OCI-LY1 (cell line): ENCODE measurements at regions not wholly inside any gene's neighbourhood (a gene's known extent, or its start where the extent isn't known, plus 50 kb on each side); places are given as distances from the start of the nearest gene placed in this dataset.

Experiments used
- H2AFZ ChIP-seq: fragments of 200-600 bp; sonication (generic), shearing (Covaris generic); 2 replicates; pipeline ENCODE4 v1.6.0; 2014; ENCODE audit warnings: antibody characterized with exemption, mild to moderate bottlenecking, low read length
- H3F3A ChIP-seq: fragments of 200-600 bp; sonication (generic), shearing (Covaris generic); 2 replicates; pipeline ENCODE4 v1.6.0; 2014; ENCODE audit warnings: mild to moderate bottlenecking, antibody characterized with exemption, low read length, moderate library complexity; ENCODE audit not compliant: insufficient read depth
- H3K27ac ChIP-seq: fragments of 200-600 bp; sonication (generic); 2 replicates; pipeline ENCODE4 v1.5.1; 2014; ENCODE audit warnings: low read length, mixed run types, mild to moderate bottlenecking, low read depth; ENCODE audit not compliant: poor library complexity, severe bottlenecking
- H3K27me3 ChIP-seq: fragments of 200-600 bp; sonication (generic); 2 replicates; pipeline ENCODE4 v1.6.0; 2014; ENCODE audit warnings: antibody characterized with exemption, mild to moderate bottlenecking, low read length, moderate library complexity; ENCODE audit not compliant: insufficient read depth
- H3K36me3 ChIP-seq: fragments of 200-600 bp; sonication (generic); 2 replicates; pipeline ENCODE4 v1.6.1; 2014; ENCODE audit warnings: mild to moderate bottlenecking, antibody characterized with exemption, low read length, moderate library complexity, mixed read lengths; ENCODE audit not compliant: insufficient read depth
- H3K4me1 ChIP-seq: fragments of 200-600 bp; sonication (generic); 2 replicates; pipeline ENCODE4 v1.5.1; 2014; ENCODE audit warnings: mild to moderate bottlenecking, low read length, moderate library complexity; ENCODE audit not compliant: insufficient read depth, severe bottlenecking
- H3K4me2 ChIP-seq: fragments of 200-600 bp; sonication (generic), shearing (Covaris generic); 2 replicates; pipeline ENCODE4 v1.6.1; 2014; ENCODE audit warnings: low read length
- H3K4me3 ChIP-seq: fragments of 200-600 bp; sonication (generic); 2 replicates; pipeline ENCODE4 v1.5.1; 2014; ENCODE audit warnings: low read length, low read depth, mild to moderate bottlenecking, mixed read lengths; ENCODE audit not compliant: poor library complexity, severe bottlenecking
- H3K79me2 ChIP-seq: fragments of 200-600 bp; shearing (Covaris generic); 2 replicates; pipeline ENCODE4 v1.6.1; 2016; ENCODE audit warnings: mixed run types, low read length, mixed read lengths; ENCODE audit not compliant: insufficient read depth
- H3K9ac ChIP-seq: fragments of 200-600 bp; sonication (generic), shearing (Covaris generic); 2 replicates; pipeline ENCODE4 v1.6.1; 2014; ENCODE audit warnings: mild to moderate bottlenecking, low read length, mixed read lengths
- H3K9me2 ChIP-seq: fragments of 200-600 bp; sonication (generic), shearing (Covaris generic); 2 replicates; pipeline ENCODE4 v1.6.1; 2014; ENCODE audit warnings: low read depth, mild to moderate bottlenecking, low read length, mixed read lengths
- H3K9me3 ChIP-seq: fragments of 200-600 bp; shearing (Covaris generic); 2 replicates; pipeline ENCODE4 v1.6.1; 2014; ENCODE audit warnings: low read length, mixed read lengths
- H4K20me1 ChIP-seq: fragments of 200-600 bp; sonication (generic), shearing (Covaris generic); 2 replicates; pipeline ENCODE4 v1.6.0; 2016; ENCODE audit warnings: mild to moderate bottlenecking, low read length; ENCODE audit not compliant: insufficient read depth
- EZH2 ChIP-seq: fragments of 200-600 bp; sonication (generic), shearing (Covaris generic); IDR thresholded peaks from 2 replicates; pipeline ENCODE4 v1.8.0; 2017; ENCODE audit warnings: borderline replicate concordance, mixed run types, mild to moderate bottlenecking, antibody characterized with exemption, low read length, moderate library complexity, mixed read lengths
- TF ChIP-seq, protein P1 (sequence below): fragments of 200-600 bp; sonication (generic), shearing (Covaris generic); IDR thresholded peaks from 2 replicates; pipeline ENCODE4 v1.5.1; 2017; ENCODE audit warnings: mild to moderate bottlenecking, antibody characterized with exemption, low read length, moderate library complexity, mixed read lengths

- Histone ChIP-seq H3K27ac (no peak overlapping the region), H3K9me2 (no peaks in the 10 kb centered on the region), H3K9ac (no peak overlapping the region), H3K79me2 (no peaks in the 10 kb centered on the region), H3F3A (no peaks in the 10 kb centered on the region), H3K4me2 (no peak overlapping the region), H3K36me3 (no peaks in the 10 kb centered on the region), H4K20me1 (no peaks in the 10 kb centered on the region), H3K4me1 (no peaks in the 10 kb centered on the region), H3K4me3 (no peak overlapping the region), H3K9me3 (no peaks in the 10 kb centered on the region), H3K27me3 (no peaks in the 10 kb centered on the region), H2AFZ (no peak overlapping the region)
- TF ChIP-seq, protein P1, sequence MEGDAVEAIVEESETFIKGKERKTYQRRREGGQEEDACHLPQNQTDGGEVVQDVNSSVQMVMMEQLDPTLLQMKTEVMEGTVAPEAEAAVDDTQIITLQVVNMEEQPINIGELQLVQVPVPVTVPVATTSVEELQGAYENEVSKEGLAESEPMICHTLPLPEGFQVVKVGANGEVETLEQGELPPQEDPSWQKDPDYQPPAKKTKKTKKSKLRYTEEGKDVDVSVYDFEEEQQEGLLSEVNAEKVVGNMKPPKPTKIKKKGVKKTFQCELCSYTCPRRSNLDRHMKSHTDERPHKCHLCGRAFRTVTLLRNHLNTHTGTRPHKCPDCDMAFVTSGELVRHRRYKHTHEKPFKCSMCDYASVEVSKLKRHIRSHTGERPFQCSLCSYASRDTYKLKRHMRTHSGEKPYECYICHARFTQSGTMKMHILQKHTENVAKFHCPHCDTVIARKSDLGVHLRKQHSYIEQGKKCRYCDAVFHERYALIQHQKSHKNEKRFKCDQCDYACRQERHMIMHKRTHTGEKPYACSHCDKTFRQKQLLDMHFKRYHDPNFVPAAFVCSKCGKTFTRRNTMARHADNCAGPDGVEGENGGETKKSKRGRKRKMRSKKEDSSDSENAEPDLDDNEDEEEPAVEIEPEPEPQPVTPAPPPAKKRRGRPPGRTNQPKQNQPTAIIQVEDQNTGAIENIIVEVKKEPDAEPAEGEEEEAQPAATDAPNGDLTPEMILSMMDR: no peak
- no peak for TF ChIP-seq EZH2
Measured at GRCh38 chr15:26101443-26101842, 238.3 kb upstream of the ATP10A start.

DNA sequence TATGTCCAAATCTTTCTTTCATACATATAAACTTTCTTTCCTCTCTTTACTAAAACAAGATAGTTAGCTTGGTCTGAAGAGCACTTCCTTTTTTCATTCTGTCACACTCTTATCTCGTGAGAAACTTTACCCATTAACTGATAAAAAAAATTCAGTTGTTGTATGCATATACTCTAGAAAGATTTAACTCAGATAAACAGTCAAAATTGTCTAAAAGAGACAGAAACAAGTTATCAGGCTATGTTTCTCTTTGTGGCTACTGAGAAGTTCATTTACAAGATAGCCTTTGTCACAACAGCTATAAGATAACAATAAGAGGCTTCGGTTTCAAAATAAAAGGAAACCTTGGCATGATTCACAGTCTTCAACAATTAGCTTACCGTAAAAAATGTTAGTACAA is 235.7 kb upstream of the ATP10A start:
- Histone ChIP-seq H3K9me2 (no peaks in the 10 kb centered on the region), H3F3A (no peaks in the 10 kb centered on the region), H3K27me3 (no peaks in the 10 kb centered on the region), H3K27ac (no peak overlapping the region), H3K9ac (no peak overlapping the region), H3K4me2 (no peak overlapping the region), H3K9me3 (no peaks in the 10 kb centered on the region), H3K4me3 (no peak overlapping the region), H2AFZ (no peak overlapping the region), H4K20me1 (no peaks in the 10 kb centered on the region), H3K36me3 (no peaks in the 10 kb centered on the region), H3K79me2 (no peaks in the 10 kb centered on the region), H3K4me1 (no peaks in the 10 kb centered on the region)
- TF ChIP-seq, protein P1: no peak
- no peak for TF ChIP-seq EZH2

- H3K4me3 ChIP-seq: no peak overlapping the region
- no peak overlapping the region for H2AFZ ChIP-seq
- no peaks in the 10 kb centered on the region for H3F3A ChIP-seq
- H3K27ac ChIP-seq: no peak overlapping the region
- no peaks in the 10 kb centered on the region for H3K9me3 ChIP-seq
- H3K36me3 ChIP-seq: no peaks in the 10 kb centered on the region
- H4K20me1 ChIP-seq: no peaks in the 10 kb centered on the region
- TF ChIP-seq EZH2: no peak
- TF ChIP-seq, protein P1: no peak
- no peaks in the 10 kb centered on the region for H3K27me3 ChIP-seq
- H3K79me2 ChIP-seq: no peaks in the 10 kb centered on the region
- no peaks in the 10 kb centered on the region for H3K4me1 ChIP-seq
- H3K4me2 ChIP-seq: no peak overlapping the region
- no peak overlapping the region for H3K9ac ChIP-seq
- no peaks in the 10 kb centered on the region for H3K9me2 ChIP-seq
Measured at GRCh38 chr15:26097216-26097615, 234.1 kb upstream of the ATP10A start.
